Stimulated activated effector memory CD8-positive, alpha-beta T cell treated with anti-CD3 and anti-CD28 coated beads, Interleukin-12 subunit alpha, Interleukin-12 subunit beta, amount 100 ng/mL, for 72 hours (primary cell): ENCODE measurements at regions not wholly inside any gene's neighbourhood (a gene's known extent, or its start where the extent isn't known, plus 50 kb on each side); places are given as distances from the start of the nearest gene placed in this dataset.
"Not testable (repeated sequence)": the region's sequence is repeated elsewhere in the genome, so short reads cannot be mapped to it uniquely, and the experiment has no call there.

Experiments
- ATAC-seq: fragments of 150-1000 bp; cut with Tn5 transposase; 2 replicates; pipeline ENCODE4 v1.10.0; 2021
- DNase-seq, 2 donors: peaks; one replicate each; pipeline ENCODE4 v3.0.0; 2021 to 2022; ENCODE audit warnings: low spot score in 2 of 2
- H3K27ac Mint-ChIP-seq: one replicate; pipeline ENCODE4 v1.8.0; 2022; ENCODE audit warnings: mild to moderate bottlenecking, mixed read lengths
- H3K36me3 Mint-ChIP-seq: one replicate; pipeline ENCODE4 v1.8.0; 2022; ENCODE audit warnings: mild to moderate bottlenecking, mixed read lengths
- H3K4me1 Mint-ChIP-seq: one replicate; pipeline ENCODE4 v1.8.0; 2022; ENCODE audit warnings: mixed read lengths
- H3K4me3 Mint-ChIP-seq: one replicate; pipeline ENCODE4 v1.8.0; 2022; ENCODE audit warnings: mild to moderate bottlenecking, mixed read lengths
- H3K9me3 Mint-ChIP-seq: one replicate; pipeline ENCODE4 v1.8.0; 2022; ENCODE audit warnings: mixed read lengths

GRCh38 chr11:43004879-43005278, 306.9 kb upstream of the API5 start:
- peaks cover 17% of the 10 kb centered on the region for H3K9me3 Mint-ChIP-seq
- H3K4me3 Mint-ChIP-seq, ATAC-seq, H3K36me3 Mint-ChIP-seq, DNase-seq, H3K27ac Mint-ChIP-seq, H3K4me1 Mint-ChIP-seq: not testable (repeated sequence)

GRCh38 chr11:43010042-43010441, 301.8 kb upstream of the API5 start:
- no peak overlapping the region for H3K27ac Mint-ChIP-seq
- no peaks in the 10 kb centered on the region for H3K4me1 Mint-ChIP-seq
- H3K9me3 Mint-ChIP-seq: peaks cover 21% of the 10 kb centered on the region
- DNase-seq (no peak), ATAC-seq (no peak)
- no peak overlapping the region for H3K4me3 Mint-ChIP-seq
- no peaks in the 10 kb centered on the region for H3K36me3 Mint-ChIP-seq

DNA sequence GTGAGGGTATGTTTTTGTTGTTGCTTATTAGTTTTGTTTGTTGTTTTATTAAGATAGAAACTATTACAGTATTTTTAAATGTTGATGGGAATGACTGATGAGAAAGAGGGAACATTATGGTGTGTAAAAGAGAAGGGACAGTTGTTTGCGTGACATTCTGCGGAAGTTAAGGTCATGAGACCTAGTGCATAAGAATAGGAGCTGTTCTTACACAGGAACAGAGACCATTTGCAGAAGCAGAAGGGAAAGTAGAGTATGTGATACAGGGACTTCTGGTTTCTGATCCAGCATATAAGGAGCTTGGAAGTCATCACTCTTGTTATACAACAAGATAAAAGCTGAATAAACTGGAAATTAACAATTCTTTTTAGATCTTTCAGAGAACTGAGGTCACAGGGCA, 299.2 kb upstream of the API5 start:
- peaks cover 14% of the 10 kb centered on the region for H3K9me3 Mint-ChIP-seq
- ATAC-seq (no peak), DNase-seq (no peak)
- no peak overlapping the region for H3K4me3 Mint-ChIP-seq
- H3K36me3 Mint-ChIP-seq: no peaks in the 10 kb centered on the region
- H3K27ac Mint-ChIP-seq: no peak overlapping the region
- no peaks in the 10 kb centered on the region for H3K4me1 Mint-ChIP-seq

DNA sequence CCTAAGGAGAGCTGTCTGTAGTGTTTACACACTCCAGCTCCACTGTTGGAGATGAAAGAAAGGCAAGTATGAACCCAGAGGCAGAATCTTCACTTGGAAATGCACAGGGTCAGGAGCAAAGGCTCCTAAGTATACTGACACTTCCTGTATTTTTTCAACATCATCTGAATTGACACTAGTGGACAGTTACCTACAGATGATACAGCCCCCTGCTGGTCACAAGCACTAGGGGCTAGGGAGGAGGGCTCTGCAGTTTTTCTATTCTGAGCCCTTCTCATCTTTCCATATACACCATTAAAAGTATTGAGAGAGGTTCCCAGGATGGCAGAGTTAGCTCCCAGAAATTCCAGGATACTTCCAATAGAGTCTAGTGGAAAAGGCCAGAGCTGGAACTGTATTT, 290.3 kb upstream of the API5 start:
- ATAC-seq (no peak), DNase-seq (no peak)
- no peaks in the 10 kb centered on the region for H3K36me3 Mint-ChIP-seq
- no peak overlapping the region for H3K27ac Mint-ChIP-seq
- no peaks in the 10 kb centered on the region for H3K4me1 Mint-ChIP-seq
- H3K4me3 Mint-ChIP-seq: no peak overlapping the region
- peaks cover 12% of the 10 kb centered on the region for H3K9me3 Mint-ChIP-seq

GRCh38 chr11:43034341-43034740, 277.5 kb upstream of the API5 start:
- Mint-ChIP-seq H3K9me3 (peaks cover 8% of the 10 kb centered on the region), H3K36me3 (no peaks in the 10 kb centered on the region), H3K27ac (no peak overlapping the region), H3K4me1 (no peaks in the 10 kb centered on the region), H3K4me3 (no peak overlapping the region)
- ATAC-seq: no peak
- no peak for DNase-seq

GRCh38 chr11:43035086-43035485, 276.7 kb upstream of the API5 start:
- H3K9me3 Mint-ChIP-seq: peaks cover 9% of the 10 kb centered on the region
- H3K27ac Mint-ChIP-seq: no peak overlapping the region
- no peak for DNase-seq
- no peak for ATAC-seq
- H3K4me1 Mint-ChIP-seq: no peaks in the 10 kb centered on the region
- no peaks in the 10 kb centered on the region for H3K36me3 Mint-ChIP-seq
- H3K4me3 Mint-ChIP-seq: no peak overlapping the region

DNA sequence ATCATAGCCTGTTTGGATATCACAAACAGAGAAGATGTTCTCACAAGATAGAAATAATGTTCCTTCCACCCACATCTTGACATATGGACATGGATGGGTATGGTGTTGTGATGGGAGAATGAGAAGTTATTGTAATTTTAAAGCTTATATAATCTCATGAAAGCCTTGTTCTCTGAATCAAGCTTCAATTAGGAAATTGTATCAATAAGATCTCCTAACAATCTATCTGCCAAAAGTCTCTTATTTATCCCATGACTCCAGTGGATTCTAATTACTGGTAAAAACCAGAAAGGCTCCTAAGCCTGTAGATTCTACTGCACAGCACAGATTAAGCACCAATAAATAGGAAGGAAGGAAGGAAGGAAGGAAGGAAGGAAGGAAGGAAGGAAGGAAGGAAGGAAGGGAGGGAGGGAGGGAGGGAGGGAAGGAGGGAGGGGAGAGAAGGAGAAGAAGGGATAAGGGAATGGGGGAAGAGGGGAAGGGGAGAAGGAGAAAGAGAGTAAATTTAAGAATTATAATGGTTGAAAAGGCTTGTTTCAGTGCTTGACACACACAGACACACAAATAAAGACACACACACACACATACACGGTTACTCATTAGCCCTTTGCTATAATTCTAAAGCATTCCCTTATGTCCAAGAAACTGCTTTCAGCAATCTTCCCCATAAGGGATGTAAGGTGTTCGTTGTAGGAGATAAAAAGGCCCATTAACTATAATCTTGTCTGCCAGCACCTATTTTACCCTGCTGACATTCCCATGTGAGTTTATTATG, 258.0 kb upstream of the API5 start:
- no peak overlapping the region for H3K27ac Mint-ChIP-seq
- H3K4me1 Mint-ChIP-seq: no peaks in the 10 kb centered on the region
- peaks cover 2% of the 10 kb centered on the region for H3K9me3 Mint-ChIP-seq
- DNase-seq (no peak), ATAC-seq (no peak)
- no peak overlapping the region for H3K4me3 Mint-ChIP-seq
- H3K36me3 Mint-ChIP-seq: no peaks in the 10 kb centered on the region

DNA sequence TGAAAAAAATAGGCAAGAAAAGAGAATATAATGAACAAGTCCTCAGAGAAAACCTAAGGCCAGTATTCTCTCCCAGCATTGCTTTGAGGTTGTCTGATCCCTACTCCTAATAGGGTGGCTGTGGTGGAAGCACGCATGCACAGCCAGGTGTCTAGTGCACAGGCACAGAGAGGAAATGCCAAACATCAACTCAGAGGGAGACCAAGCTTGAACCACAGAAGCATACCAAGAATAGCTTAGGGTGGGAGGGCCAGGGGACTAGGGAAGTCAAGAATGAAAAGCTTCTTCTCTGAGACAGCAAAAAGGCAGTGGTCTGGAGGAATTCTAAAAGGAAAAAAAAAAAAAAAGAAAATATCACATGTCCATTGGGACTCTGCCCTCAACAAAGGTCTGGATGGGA, 244.1 kb upstream of the API5 start:
- Mint-ChIP-seq H3K9me3 (peaks cover 13% of the 10 kb centered on the region), H3K4me3 (no peak overlapping the region), H3K4me1 (no peaks in the 10 kb centered on the region)

GRCh38 chr11:43071338-43071737, 240.5 kb upstream of the API5 start:
- DNase-seq (no peak), ATAC-seq (no peak)
- Mint-ChIP-seq H3K4me1 (no peaks in the 10 kb centered on the region), H3K36me3 (no peaks in the 10 kb centered on the region), H3K27ac (no peak overlapping the region), H3K9me3 (peaks cover 13% of the 10 kb centered on the region), H3K4me3 (no peak overlapping the region)

More for the DNA sequence above, 244.1 kb upstream of the API5 start:
- DNase-seq (no peak), ATAC-seq (no peak)
- H3K36me3 Mint-ChIP-seq: no peaks in the 10 kb centered on the region
- H3K27ac Mint-ChIP-seq: no peak overlapping the region

DNA sequence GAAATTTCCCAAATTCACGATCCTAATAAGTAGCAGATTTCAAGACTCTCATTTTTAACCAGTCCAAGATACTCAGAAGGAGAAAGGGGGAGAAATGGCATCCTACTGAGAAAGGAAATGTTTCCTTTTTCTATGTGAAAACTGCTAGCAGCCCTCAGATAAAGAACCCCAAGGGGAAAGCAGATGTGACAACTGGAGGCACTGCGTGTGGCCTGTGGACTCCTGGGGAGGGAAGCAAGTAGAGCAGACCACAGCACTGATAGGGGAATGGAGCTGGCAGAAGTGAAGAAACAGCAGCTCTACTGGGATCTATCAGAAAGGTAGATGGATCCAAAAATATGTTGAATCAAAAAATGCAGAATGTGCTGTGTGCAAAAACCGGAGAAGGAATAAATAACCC, 239.7 kb upstream of the API5 start:
- Mint-ChIP-seq H3K36me3 (no peaks in the 10 kb centered on the region), H3K9me3 (peaks cover 12% of the 10 kb centered on the region), H3K27ac (no peak overlapping the region), H3K4me3 (no peak overlapping the region), H3K4me1 (no peaks in the 10 kb centered on the region)
- ATAC-seq: no peak
- no peak for DNase-seq

- Mint-ChIP-seq H3K27ac (no peak overlapping the region), H3K36me3 (no peaks in the 10 kb centered on the region), H3K9me3 (peaks cover 10% of the 10 kb centered on the region), H3K4me3 (no peak overlapping the region), H3K4me1 (no peaks in the 10 kb centered on the region)
- ATAC-seq: no peak
- DNase-seq: no peak
Measured at GRCh38 chr11:43072911-43073310, 238.9 kb upstream of the API5 start.

GRCh38 chr11:43074810-43075209, 237.0 kb upstream of the API5 start:
- H3K4me1 Mint-ChIP-seq: no peaks in the 10 kb centered on the region
- H3K27ac Mint-ChIP-seq: no peak overlapping the region
- H3K36me3 Mint-ChIP-seq: no peaks in the 10 kb centered on the region
- no peak overlapping the region for H3K4me3 Mint-ChIP-seq
- peaks cover 11% of the 10 kb centered on the region for H3K9me3 Mint-ChIP-seq
- ATAC-seq (no peak), DNase-seq (no peak)

GRCh38 chr11:43101113-43101512, 210.7 kb upstream of the API5 start:
- ATAC-seq (no peak), DNase-seq (no peak)
- Mint-ChIP-seq H3K4me1 (no peaks in the 10 kb centered on the region), H3K9me3 (peaks cover 9% of the 10 kb centered on the region), H3K36me3 (no peaks in the 10 kb centered on the region), H3K27ac (no peak overlapping the region), H3K4me3 (no peak overlapping the region)

DNA sequence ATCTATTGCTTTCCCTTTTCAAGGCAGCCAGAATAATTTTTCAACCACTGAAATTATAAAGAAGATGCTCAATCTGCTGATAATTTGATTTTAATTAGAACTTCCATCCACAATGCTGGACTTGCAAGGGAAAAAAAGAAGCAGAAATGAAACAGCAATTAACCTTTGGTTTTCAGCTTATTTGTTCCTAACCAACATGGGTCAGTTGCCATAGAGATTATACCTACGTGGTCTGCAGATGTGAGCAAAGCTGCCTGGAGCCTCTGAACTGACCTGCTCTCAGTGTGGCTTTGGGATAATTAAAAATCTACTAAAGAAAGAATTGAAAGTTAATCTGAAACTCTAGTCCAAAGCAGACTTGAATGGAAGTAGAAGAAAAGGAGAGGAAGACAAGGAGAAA, 195.7 kb upstream of the API5 start:
- H3K9me3 Mint-ChIP-seq: peaks cover 7% of the 10 kb centered on the region

DNA sequence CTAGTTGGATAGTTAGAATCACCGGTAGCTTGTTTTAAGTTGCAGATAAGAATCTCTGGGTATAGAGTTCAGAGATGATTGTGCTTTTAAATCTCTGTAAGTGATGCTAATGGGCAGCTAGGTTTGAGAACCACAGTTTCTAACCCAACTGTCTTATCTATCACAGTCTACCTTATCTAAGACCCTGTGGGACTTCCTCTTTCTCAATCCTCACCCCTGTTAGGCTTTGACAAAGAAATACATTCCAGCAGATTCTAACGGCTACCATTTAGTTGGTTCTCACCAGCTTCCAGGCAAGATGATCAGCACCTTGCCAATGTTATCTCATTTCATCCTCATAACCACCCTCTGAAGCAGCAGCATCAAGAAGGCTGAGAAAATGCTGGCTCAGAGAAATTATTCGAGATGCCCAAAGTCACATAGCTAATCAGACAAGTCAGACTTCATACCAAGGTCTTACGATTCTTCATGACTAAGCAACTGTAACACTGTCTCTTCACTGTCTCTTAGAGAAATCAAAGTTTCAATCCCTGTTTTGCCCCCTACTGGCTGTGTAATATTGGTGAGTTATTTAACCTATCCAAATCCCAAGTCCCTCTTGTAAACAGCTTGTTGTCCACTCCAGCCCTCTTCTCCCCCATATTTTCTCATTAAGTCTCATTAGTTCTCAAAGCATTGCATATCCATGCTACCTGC, 192.4 kb upstream of the API5 start:
- ATAC-seq (no peak), DNase-seq (no peak)
- Mint-ChIP-seq H3K9me3 (peaks cover 3% of the 10 kb centered on the region), H3K4me1 (no peaks in the 10 kb centered on the region), H3K4me3 (no peak overlapping the region), H3K36me3 (no peaks in the 10 kb centered on the region), H3K27ac (no peak overlapping the region)

More for the DNA sequence above, 195.7 kb upstream of the API5 start:
- Mint-ChIP-seq H3K27ac (no peak overlapping the region), H3K4me3 (no peak overlapping the region), H3K36me3 (no peaks in the 10 kb centered on the region), H3K4me1 (no peaks in the 10 kb centered on the region)
- no peak for DNase-seq
- ATAC-seq: no peak

DNA sequence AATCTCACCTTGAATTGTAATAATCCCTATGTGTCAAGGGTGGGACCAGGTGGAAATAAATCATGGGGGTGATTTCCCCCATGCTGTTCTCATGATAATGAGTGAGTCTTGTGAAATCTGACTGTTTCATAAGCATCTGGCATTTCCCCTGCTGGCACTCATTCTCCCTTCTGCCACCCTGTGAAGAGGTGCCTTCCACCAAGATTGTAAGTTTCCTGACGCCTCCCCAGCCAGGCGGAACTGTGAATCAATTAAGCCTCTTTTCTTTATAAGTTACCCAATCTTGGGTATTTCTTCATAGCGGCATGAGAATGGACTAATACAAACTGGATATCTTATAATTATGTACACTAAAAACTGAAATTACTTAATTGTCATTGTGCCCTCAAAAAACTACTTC, 189.2 kb upstream of the API5 start:
- DNase-seq: no peak
- H3K9me3 Mint-ChIP-seq: peaks cover 3% of the 10 kb centered on the region
- no peak overlapping the region for H3K27ac Mint-ChIP-seq
- no peaks in the 10 kb centered on the region for H3K36me3 Mint-ChIP-seq
- no peak overlapping the region for H3K4me3 Mint-ChIP-seq
- ATAC-seq: no peak
- no peaks in the 10 kb centered on the region for H3K4me1 Mint-ChIP-seq
